HCT116 (cell line): ENCODE measurements at regions not wholly inside any gene's neighbourhood (a gene's known extent, or its start where the extent isn't known, plus 50 kb on each side); places are given as distances from the start of the nearest gene placed in this dataset.

ENCODE experiments used
- ELF1 ChIP-seq: IDR thresholded peaks from 2 replicates; pipeline ENCODE4 v1.6.1; 2012; ENCODE audit warnings: low read depth, borderline replicate concordance
- EZH2phosphoT487 ChIP-seq: fragments of 200-600 bp; IDR thresholded peaks from 2 replicates; pipeline ENCODE4 v1.6.1; 2018; ENCODE audit warnings: antibody characterized with exemption, borderline replicate concordance
- POLR2AphosphoS5 ChIP-seq: IDR thresholded peaks from 2 replicates; pipeline ENCODE4 v1.6.1; 2011; ENCODE audit warnings: mild to moderate bottlenecking, low read depth, low read length, moderate library complexity
- RAD21 ChIP-seq: IDR thresholded peaks from 2 replicates; pipeline ENCODE4 v1.6.1; 2012; ENCODE audit warnings: low read depth, mild to moderate bottlenecking
- ZFX ChIP-seq: fragments of 450-650 bp; IDR thresholded peaks from 2 replicates; pipeline ENCODE4 v1.6.1; 2017
- TF ChIP-seq, protein P1 (sequence below), 3 experiments: fragments of 200-600 bp in 1 of 3; sonication (generic) in 1 of 3; IDR thresholded peaks in 2 of 3; conservative IDR thresholded peaks in 1 of 3; 2 replicates each; pipeline ENCODE4 v1.5.1; 2012 to 2017; ENCODE audit warnings: low read depth in 2 of 3, low read length in 2 of 3, antibody characterized with exemption in 1 of 3, borderline replicate concordance in 1 of 3, control low read depth in 1 of 3, mild to moderate bottlenecking in 1 of 3, mixed read lengths in 1 of 3, mixed run types in 1 of 3, moderate library complexity in 1 of 3; ENCODE audit not compliant: insufficient read depth in 1 of 3
- TF ChIP-seq, protein P2 (sequence below): IDR thresholded peaks from 2 replicates; pipeline ENCODE4 v1.6.1; 2012
- TF ChIP-seq, protein P3 (sequence below): IDR thresholded peaks from 2 replicates; pipeline ENCODE4 v1.6.1; 2012

DNA sequence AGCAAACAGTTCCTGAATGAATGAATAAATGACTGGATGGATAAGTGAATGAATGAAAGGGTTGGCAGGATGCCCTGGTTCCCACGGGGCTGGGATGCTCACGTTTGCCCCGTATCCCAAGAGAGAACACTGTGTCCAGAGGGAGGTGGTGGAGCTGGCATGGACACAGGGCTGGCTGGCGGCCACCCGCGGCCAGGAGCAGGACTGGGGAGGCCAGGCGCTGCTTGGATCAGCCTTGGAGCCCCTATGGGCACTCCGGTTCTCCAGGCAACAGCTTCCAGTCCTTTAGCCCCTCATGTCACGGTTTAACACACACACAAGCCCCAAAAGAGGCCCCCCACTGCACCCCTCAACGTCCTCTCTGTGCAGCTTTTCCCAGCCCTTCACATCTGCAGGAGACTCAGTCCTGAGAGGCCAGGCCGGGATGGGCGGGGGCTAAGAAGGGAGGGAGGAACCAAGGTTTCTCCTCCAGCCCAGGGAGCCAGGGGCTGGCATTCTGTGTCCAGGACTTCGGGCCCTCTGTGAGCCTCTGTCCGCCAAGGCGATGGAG is 86.0 kb upstream of the ALDH1L1 start:
- TF ChIP-seq, protein P1, sequence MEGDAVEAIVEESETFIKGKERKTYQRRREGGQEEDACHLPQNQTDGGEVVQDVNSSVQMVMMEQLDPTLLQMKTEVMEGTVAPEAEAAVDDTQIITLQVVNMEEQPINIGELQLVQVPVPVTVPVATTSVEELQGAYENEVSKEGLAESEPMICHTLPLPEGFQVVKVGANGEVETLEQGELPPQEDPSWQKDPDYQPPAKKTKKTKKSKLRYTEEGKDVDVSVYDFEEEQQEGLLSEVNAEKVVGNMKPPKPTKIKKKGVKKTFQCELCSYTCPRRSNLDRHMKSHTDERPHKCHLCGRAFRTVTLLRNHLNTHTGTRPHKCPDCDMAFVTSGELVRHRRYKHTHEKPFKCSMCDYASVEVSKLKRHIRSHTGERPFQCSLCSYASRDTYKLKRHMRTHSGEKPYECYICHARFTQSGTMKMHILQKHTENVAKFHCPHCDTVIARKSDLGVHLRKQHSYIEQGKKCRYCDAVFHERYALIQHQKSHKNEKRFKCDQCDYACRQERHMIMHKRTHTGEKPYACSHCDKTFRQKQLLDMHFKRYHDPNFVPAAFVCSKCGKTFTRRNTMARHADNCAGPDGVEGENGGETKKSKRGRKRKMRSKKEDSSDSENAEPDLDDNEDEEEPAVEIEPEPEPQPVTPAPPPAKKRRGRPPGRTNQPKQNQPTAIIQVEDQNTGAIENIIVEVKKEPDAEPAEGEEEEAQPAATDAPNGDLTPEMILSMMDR (IDR thresholded peaks at IDR 0.05 in 2 of 3, conservative IDR thresholded peaks at IDR 0.05 in 1 of 3; ENCODE audit: borderline replicate concordance in 1 of 3, insufficient read depth in 1 of 3, low read depth in 2 of 3, low read length in 2 of 3), result no peak
- TF ChIP-seq RAD21 (no peak), ELF1 (no peak), EZH2phosphoT487 (no peak), POLR2AphosphoS5 (no peak), ZFX (no peak)
- TF ChIP-seq, protein P2, sequence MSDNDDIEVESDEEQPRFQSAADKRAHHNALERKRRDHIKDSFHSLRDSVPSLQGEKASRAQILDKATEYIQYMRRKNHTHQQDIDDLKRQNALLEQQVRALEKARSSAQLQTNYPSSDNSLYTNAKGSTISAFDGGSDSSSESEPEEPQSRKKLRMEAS, result no peak
- TF ChIP-seq, protein P3, sequence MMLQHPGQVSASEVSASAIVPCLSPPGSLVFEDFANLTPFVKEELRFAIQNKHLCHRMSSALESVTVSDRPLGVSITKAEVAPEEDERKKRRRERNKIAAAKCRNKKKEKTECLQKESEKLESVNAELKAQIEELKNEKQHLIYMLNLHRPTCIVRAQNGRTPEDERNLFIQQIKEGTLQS, result no peak
